ENCODE measurements at regions not wholly inside any gene's neighbourhood (a gene's known extent, or its start where the extent isn't known, plus 50 kb on each side); places are given as distances from the start of the nearest gene placed in this dataset.

GRCh38 chr9:13721481-13722235 lies 442.2 kb upstream of the MPDZ start:
- ATAC-seq (no peak), DNase-seq (no peak)
- H3K27ac Mint-ChIP-seq = no peak overlapping the region
- H3K4me3 Mint-ChIP-seq = no peak overlapping the region
- no peaks in the 10 kb centered on the region for H3K27me3 Mint-ChIP-seq
- H3K9me3 Mint-ChIP-seq = peaks cover 4 to 27% of the 10 kb centered on the region in 2 donors
- no peaks in the 10 kb centered on the region for H3K4me1 Mint-ChIP-seq

GRCh38 chr9:13719981-13720676 lies 440.6 kb upstream of the MPDZ start:
- no peak overlapping the region for H3K4me3 Mint-ChIP-seq

GRCh38 chr9:13719446-13719845 lies 440.0 kb upstream of the MPDZ start:
- Mint-ChIP-seq H3K27ac (no peak overlapping the region), H3K4me3 (no peak overlapping the region), H3K4me1 (no peaks in the 10 kb centered on the region), H3K27me3 (no peaks in the 10 kb centered on the region), H3K9me3 (peaks cover 4 to 25% of the 10 kb centered on the region in 2 donors)
- DNase-seq = no peak
- ATAC-seq = no peak

More at GRCh38 chr9:13719981-13720676, 440.6 kb upstream of the MPDZ start:
- ATAC-seq (no peak), DNase-seq (no peak)
- Mint-ChIP-seq H3K27ac (no peak overlapping the region), H3K27me3 (no peaks in the 10 kb centered on the region), H3K9me3 (peaks cover 4 to 27% of the 10 kb centered on the region in 2 donors), H3K4me1 (no peaks in the 10 kb centered on the region)

- ATAC-seq (no peak), DNase-seq (no peak)
- H3K4me3 Mint-ChIP-seq = no peak overlapping the region
- H3K4me1 Mint-ChIP-seq = no peaks in the 10 kb centered on the region
- H3K27me3 Mint-ChIP-seq = no peaks in the 10 kb centered on the region
- no peak overlapping the region for H3K27ac Mint-ChIP-seq
- H3K9me3 Mint-ChIP-seq = peaks cover 4 to 17% of the 10 kb centered on the region in 2 donors
These were observed 439.0 kb upstream of the MPDZ start for GRCh38 chr9:13718539-13718938.

GRCh38 chr9:13718086-13718485 lies 438.6 kb upstream of the MPDZ start:
- peaks cover 4 to 13% of the 10 kb centered on the region in 2 donors for H3K9me3 Mint-ChIP-seq
- H3K4me3 Mint-ChIP-seq = no peak overlapping the region
- no peaks in the 10 kb centered on the region for H3K27me3 Mint-ChIP-seq
- H3K4me1 Mint-ChIP-seq = no peaks in the 10 kb centered on the region
- no peak overlapping the region for H3K27ac Mint-ChIP-seq
- DNase-seq (no peak), ATAC-seq (no peak)

GRCh38 chr9:13717322-13718054 lies 438.0 kb upstream of the MPDZ start:
- H3K4me3 Mint-ChIP-seq = no peak overlapping the region

GRCh38 chr9:13716601-13717321 lies 437.3 kb upstream of the MPDZ start:
- Mint-ChIP-seq H3K27me3 (no peaks in the 10 kb centered on the region), H3K4me1 (no peaks in the 10 kb centered on the region), H3K4me3 (no peak overlapping the region), H3K9me3 (peaks cover 2 to 4% of the 10 kb centered on the region in 2 donors), H3K27ac (no peak overlapping the region)
- DNase-seq (no peak), ATAC-seq (no peak)

More at GRCh38 chr9:13717322-13718054, 438.0 kb upstream of the MPDZ start:
- H3K4me1 Mint-ChIP-seq = no peaks in the 10 kb centered on the region
- no peaks in the 10 kb centered on the region for H3K27me3 Mint-ChIP-seq
- DNase-seq (no peak), ATAC-seq (no peak)
- peaks cover 4 to 9% of the 10 kb centered on the region in 2 donors for H3K9me3 Mint-ChIP-seq
- H3K27ac Mint-ChIP-seq = no peak overlapping the region

- ATAC-seq (no peak), DNase-seq (no peak)
- H3K27me3 Mint-ChIP-seq = no peaks in the 10 kb centered on the region
- no peak overlapping the region for H3K27ac Mint-ChIP-seq
- H3K4me3 Mint-ChIP-seq = no peak overlapping the region
- peaks cover 0 to 4% of the 10 kb centered on the region in 2 donors for H3K9me3 Mint-ChIP-seq
- H3K4me1 Mint-ChIP-seq = no peaks in the 10 kb centered on the region
These were observed 436.6 kb upstream of the MPDZ start for GRCh38 chr9:13716090-13716489.

GRCh38 chr9:13715430-13715829 lies 435.9 kb upstream of the MPDZ start:
- ATAC-seq = no peak
- no peaks in the 10 kb centered on the region for H3K27me3 Mint-ChIP-seq
- peaks cover 2 to 3% of the 10 kb centered on the region in 2 donors for H3K9me3 Mint-ChIP-seq
- H3K4me3 Mint-ChIP-seq = no peak overlapping the region
- no peak for DNase-seq
- H3K27ac Mint-ChIP-seq = no peak overlapping the region
- H3K4me1 Mint-ChIP-seq = no peaks in the 10 kb centered on the region

- Mint-ChIP-seq H3K9me3 (peaks cover 0 to 10% of the 10 kb centered on the region in 2 donors), H3K4me1 (no peaks in the 10 kb centered on the region), H3K27ac (no peak overlapping the region), H3K27me3 (no peaks in the 10 kb centered on the region), H3K4me3 (no peak overlapping the region)
- no peak for DNase-seq
- no peak for ATAC-seq
These were observed 428.4 kb upstream of the MPDZ start for GRCh38 chr9:13707612-13708576.

GRCh38 chr9:13705918-13706317 lies 426.4 kb upstream of the MPDZ start:
- H3K4me1 Mint-ChIP-seq = no peaks in the 10 kb centered on the region

GRCh38 chr9:13705373-13705772 lies 425.9 kb upstream of the MPDZ start:
- ATAC-seq = no peak

More at GRCh38 chr9:13705918-13706317, 426.4 kb upstream of the MPDZ start:
- Mint-ChIP-seq H3K4me3 (no peak overlapping the region), H3K27ac (peak overlapping the region in 1 of 2 donors; percentile 13), H3K27me3 (no peaks in the 10 kb centered on the region), H3K9me3 (peaks cover 0 to 10% of the 10 kb centered on the region in 2 donors)
- no peak for DNase-seq
- ATAC-seq = no peak

GRCh38 chr9:13690595-13690994 lies 411.1 kb upstream of the MPDZ start:
- no peak overlapping the region for H3K4me3 Mint-ChIP-seq
- peaks cover 15 to 43% of the 10 kb centered on the region in 2 donors for H3K9me3 Mint-ChIP-seq
- DNase-seq (no peak), ATAC-seq (no peak)
- no peaks in the 10 kb centered on the region for H3K27me3 Mint-ChIP-seq
- no peak overlapping the region for H3K27ac Mint-ChIP-seq
- no peaks in the 10 kb centered on the region for H3K4me1 Mint-ChIP-seq

More at GRCh38 chr9:13705373-13705772, 425.9 kb upstream of the MPDZ start:
- H3K4me1 Mint-ChIP-seq = no peaks in the 10 kb centered on the region
- H3K27me3 Mint-ChIP-seq = no peaks in the 10 kb centered on the region
- peaks cover 0 to 7% of the 10 kb centered on the region in 2 donors for H3K9me3 Mint-ChIP-seq
- DNase-seq = no peak
- no peak overlapping the region for H3K4me3 Mint-ChIP-seq
- no peak overlapping the region for H3K27ac Mint-ChIP-seq

- Mint-ChIP-seq H3K27me3 (no peaks in the 10 kb centered on the region), H3K4me1 (no peaks in the 10 kb centered on the region), H3K4me3 (no peak overlapping the region), H3K9me3 (peaks cover 9 to 37% of the 10 kb centered on the region in 2 donors), H3K27ac (no peak overlapping the region)
- DNase-seq = no peak
- no peak for ATAC-seq
These were observed 410.4 kb upstream of the MPDZ start for GRCh38 chr9:13689925-13690324.

Data from stimulated activated naive CD8-positive, alpha-beta T cell treated with anti-CD3 and anti-CD28 coated beads, Interleukin-15, amount 100 ng/mL, for 72 hours (primary cell).